Adrenal gland (tissue), 5 donors: ENCODE measurements at regions not wholly inside any gene's neighbourhood (a gene's known extent, or its start where the extent isn't known, plus 50 kb on each side); places are given as distances from the start of the nearest gene placed in this dataset.

Source experiments
- POLR2A ChIP-seq, 2 donors: fragments of 450-650 bp; IDR thresholded peaks; one replicate each; pipeline ENCODE4 v1.6.1; 2017; ENCODE audit warnings: antibody characterized with exemption in 2 of 2, mild to moderate bottlenecking in 2 of 2, moderate library complexity in 1 of 2
- TF ChIP-seq, protein P1 (sequence below), 6 experiments: fragments of 450-650 bp in 4 of 6; fragments of 200-600 bp in 2 of 6; sonication (generic) in 1 of 6; IDR thresholded peaks; 1 replicate in 5 of 6; 2 replicates in 1 of 6; pipeline versions ENCODE4 v1.5.1 to v1.8.0; 2016 to 2021; ENCODE audit warnings: antibody characterized with exemption in 6 of 6, mild to moderate bottlenecking in 2 of 6, moderate library complexity in 1 of 6
- donor health status: DM: no; HTN: no; CAD: no.

GRCh38 chr16:5768445-5768844, 670.9 kb upstream of the EEF2KMT start:
- TF ChIP-seq, protein P1, sequence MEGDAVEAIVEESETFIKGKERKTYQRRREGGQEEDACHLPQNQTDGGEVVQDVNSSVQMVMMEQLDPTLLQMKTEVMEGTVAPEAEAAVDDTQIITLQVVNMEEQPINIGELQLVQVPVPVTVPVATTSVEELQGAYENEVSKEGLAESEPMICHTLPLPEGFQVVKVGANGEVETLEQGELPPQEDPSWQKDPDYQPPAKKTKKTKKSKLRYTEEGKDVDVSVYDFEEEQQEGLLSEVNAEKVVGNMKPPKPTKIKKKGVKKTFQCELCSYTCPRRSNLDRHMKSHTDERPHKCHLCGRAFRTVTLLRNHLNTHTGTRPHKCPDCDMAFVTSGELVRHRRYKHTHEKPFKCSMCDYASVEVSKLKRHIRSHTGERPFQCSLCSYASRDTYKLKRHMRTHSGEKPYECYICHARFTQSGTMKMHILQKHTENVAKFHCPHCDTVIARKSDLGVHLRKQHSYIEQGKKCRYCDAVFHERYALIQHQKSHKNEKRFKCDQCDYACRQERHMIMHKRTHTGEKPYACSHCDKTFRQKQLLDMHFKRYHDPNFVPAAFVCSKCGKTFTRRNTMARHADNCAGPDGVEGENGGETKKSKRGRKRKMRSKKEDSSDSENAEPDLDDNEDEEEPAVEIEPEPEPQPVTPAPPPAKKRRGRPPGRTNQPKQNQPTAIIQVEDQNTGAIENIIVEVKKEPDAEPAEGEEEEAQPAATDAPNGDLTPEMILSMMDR (IDR thresholded peaks at IDR 0.05): no peak
- no peak for TF ChIP-seq POLR2A (IDR thresholded peaks at IDR 0.05)
